RPMI8226 (cell line): ENCODE measurements at regions not wholly inside any gene's neighbourhood (a gene's known extent, or its start where the extent isn't known, plus 50 kb on each side); places are given as distances from the start of the nearest gene placed in this dataset.

Source experiments
- DNase-seq: peaks from one replicate; pipeline ENCODE4 v3.0.0-alpha.2; 2015

GRCh38 chr2:234438305-234438977 lies 58.4 kb downstream of the ARL4C start:
- no peak for DNase-seq

GRCh38 chr2:234437642-234438304 lies 59.1 kb downstream of the ARL4C start:
- no peak for DNase-seq

GRCh38 chr2:234436482-234436837 lies 60.4 kb downstream of the ARL4C start:
- DNase-seq = no peak

- no peak for DNase-seq
Observed at GRCh38 chr2:234435836-234436481, 60.9 kb downstream of the ARL4C start.

GRCh38 chr2:234433201-234433600 lies 63.7 kb downstream of the ARL4C start:
- DNase-seq = no peak

GRCh38 chr2:234430871-234431270 lies 66.0 kb downstream of the ARL4C start:
- no peak for DNase-seq

- DNase-seq = no peak
Observed at GRCh38 chr2:234429265-234429664, 67.6 kb downstream of the ARL4C start.

- no peak for DNase-seq
Observed at GRCh38 chr2:234427081-234428061, 69.5 kb downstream of the ARL4C start.

GRCh38 chr2:234426616-234427015 lies 70.3 kb downstream of the ARL4C start:
- peak; percentile 13 for DNase-seq

GRCh38 chr2:234425639-234426603 lies 71.0 kb downstream of the ARL4C start:
- peak; percentile 94 for DNase-seq

GRCh38 chr2:234423884-234424283 lies 73.0 kb downstream of the ARL4C start:
- no peak for DNase-seq

GRCh38 chr2:234422981-234423431 lies 73.9 kb downstream of the ARL4C start:
- DNase-seq = no peak

- DNase-seq = no peak
Observed at GRCh38 chr2:234422273-234422732, 74.6 kb downstream of the ARL4C start.

GRCh38 chr2:234420408-234420807 lies 76.5 kb downstream of the ARL4C start:
- DNase-seq = no peak

- no peak for DNase-seq
Observed at GRCh38 chr2:234419726-234420125, 77.2 kb downstream of the ARL4C start.

GRCh38 chr2:234415706-234416105 lies 81.2 kb downstream of the ARL4C start:
- no peak for DNase-seq

GRCh38 chr2:234414596-234414995 lies 82.3 kb downstream of the ARL4C start:
- DNase-seq = no peak

GRCh38 chr2:234412726-234413125 lies 84.2 kb downstream of the ARL4C start:
- DNase-seq = no peak

GRCh38 chr2:234411793-234412192 lies 85.1 kb downstream of the ARL4C start:
- no peak for DNase-seq

GRCh38 chr2:234410526-234410925 lies 86.4 kb downstream of the ARL4C start:
- DNase-seq = no peak

- no peak for DNase-seq
Observed at GRCh38 chr2:234409590-234409989, 87.3 kb downstream of the ARL4C start.

GRCh38 chr2:234406085-234406484 lies 90.8 kb downstream of the ARL4C start:
- peak; percentile 9 for DNase-seq
